ENCODE measurements at regions not wholly inside any gene's neighbourhood (a gene's known extent, or its start where the extent isn't known, plus 50 kb on each side); places are given as distances from the start of the nearest gene placed in this dataset.

- TF ChIP-seq CTCF (IDR thresholded peaks at IDR 0.05; ENCODE audit: insufficient read depth, low read length, poor library complexity, severe bottlenecking) = no peak
- Histone ChIP-seq H3K4me3 (replicated peaks; ENCODE audit: low read depth, low read length) (no peak overlapping the region), H3K27me3 (replicated peaks; ENCODE audit: control insufficient read depth, insufficient read depth, low read length) (no peaks in the 10 kb centered on the region), H3K36me3 (ENCODE audit: control insufficient read depth, insufficient read depth, low read length) (no peaks in the 10 kb centered on the region)
- no peak for DNase-seq (ENCODE audit: extremely low read depth, insufficient read length)
Measured at GRCh38 chr5:27158171-27158570, 119.8 kb upstream of the CDH9 start.

GRCh38 chr5:27144456-27144855 is 106.1 kb upstream of the CDH9 start:
- no peak overlapping the region for H3K4me3 ChIP-seq (replicated peaks; ENCODE audit: low read depth, low read length)
- DNase-seq (ENCODE audit: extremely low read depth, insufficient read length) = no peak
- TF ChIP-seq CTCF (IDR thresholded peaks at IDR 0.05; ENCODE audit: insufficient read depth, low read length, poor library complexity, severe bottlenecking) = no peak
- no peaks in the 10 kb centered on the region for H3K27me3 ChIP-seq (replicated peaks; ENCODE audit: control insufficient read depth, insufficient read depth, low read length)
- H3K36me3 ChIP-seq (ENCODE audit: control insufficient read depth, insufficient read depth, low read length) = no peaks in the 10 kb centered on the region

- H3K27me3 ChIP-seq (replicated peaks; ENCODE audit: control insufficient read depth, insufficient read depth, low read length) = no peaks in the 10 kb centered on the region
- TF ChIP-seq CTCF (IDR thresholded peaks at IDR 0.05; ENCODE audit: insufficient read depth, low read length, poor library complexity, severe bottlenecking) = no peak
- no peak overlapping the region for H3K4me3 ChIP-seq (replicated peaks; ENCODE audit: low read depth, low read length)
- DNase-seq (ENCODE audit: extremely low read depth, insufficient read length) = no peak
- H3K36me3 ChIP-seq (ENCODE audit: control insufficient read depth, insufficient read depth, low read length) = no peaks in the 10 kb centered on the region
Measured at GRCh38 chr5:27140831-27141230, 102.4 kb upstream of the CDH9 start.

GRCh38 chr5:27130587-27130986 is 92.2 kb upstream of the CDH9 start:
- no peak for DNase-seq (ENCODE audit: extremely low read depth, insufficient read length)
- TF ChIP-seq CTCF (IDR thresholded peaks at IDR 0.05; ENCODE audit: insufficient read depth, low read length, poor library complexity, severe bottlenecking) = no peak

GRCh38 chr5:27129926-27130325 is 91.5 kb upstream of the CDH9 start:
- Histone ChIP-seq H3K4me3 (replicated peaks; ENCODE audit: low read depth, low read length) (no peak overlapping the region), H3K27me3 (replicated peaks; ENCODE audit: control insufficient read depth, insufficient read depth, low read length) (no peaks in the 10 kb centered on the region), H3K36me3 (ENCODE audit: control insufficient read depth, insufficient read depth, low read length) (no peaks in the 10 kb centered on the region)
- DNase-seq (ENCODE audit: extremely low read depth, insufficient read length) = no peak
- TF ChIP-seq CTCF (IDR thresholded peaks at IDR 0.05; ENCODE audit: insufficient read depth, low read length, poor library complexity, severe bottlenecking) = no peak

More at GRCh38 chr5:27130587-27130986, 92.2 kb upstream of the CDH9 start:
- Histone ChIP-seq H3K27me3 (replicated peaks; ENCODE audit: control insufficient read depth, insufficient read depth, low read length) (no peaks in the 10 kb centered on the region), H3K36me3 (ENCODE audit: control insufficient read depth, insufficient read depth, low read length) (no peaks in the 10 kb centered on the region), H3K4me3 (replicated peaks; ENCODE audit: low read depth, low read length) (no peak overlapping the region)

- no peak for TF ChIP-seq CTCF (IDR thresholded peaks at IDR 0.05; ENCODE audit: insufficient read depth, low read length, poor library complexity, severe bottlenecking)
- Histone ChIP-seq H3K36me3 (ENCODE audit: control insufficient read depth, insufficient read depth, low read length) (no peaks in the 10 kb centered on the region), H3K4me3 (replicated peaks; ENCODE audit: low read depth, low read length) (no peak overlapping the region), H3K27me3 (replicated peaks; ENCODE audit: control insufficient read depth, insufficient read depth, low read length) (no peaks in the 10 kb centered on the region)
- DNase-seq (ENCODE audit: extremely low read depth, insufficient read length) = no peak
Measured at GRCh38 chr5:27125856-27126255, 87.5 kb upstream of the CDH9 start.

All from GM06990 (cell line).